GM19328 (cell line): ENCODE measurements at regions not wholly inside any gene's neighbourhood (a gene's known extent, or its start where the extent isn't known, plus 50 kb on each side); places are given as distances from the start of the nearest gene placed in this dataset.
"Not testable (repeated sequence)": the region's sequence is repeated elsewhere in the genome, so short reads cannot be mapped to it uniquely, and the experiment has no call there.

Experiments
- ATAC-seq: cut with Tn5 transposase; IDR thresholded peaks from one replicate; pipeline ENCODE4 v1.9.1; 2021; ENCODE audit warnings: mild to moderate bottlenecking, moderate library complexity; ENCODE audit not compliant: unreplicated experiment

- ATAC-seq: not testable (repeated sequence)
Measured at GRCh38 chr1:105470541-105470940, 1585.9 kb upstream of the PRMT6 start.

- no peak for ATAC-seq
Measured at GRCh38 chr1:105483436-105483835, 1573.0 kb upstream of the PRMT6 start.

GRCh38 chr1:105485207-105485606 is 1571.3 kb upstream of the PRMT6 start:
- no peak for ATAC-seq

- no peak for ATAC-seq
Measured at GRCh38 chr1:105492921-105493320, 1563.6 kb upstream of the PRMT6 start.

- ATAC-seq: no peak
Measured at GRCh38 chr1:105516068-105516467, 1540.4 kb upstream of the PRMT6 start.

GRCh38 chr1:105533996-105534395 is 1522.5 kb upstream of the PRMT6 start:
- no peak for ATAC-seq

- ATAC-seq: no peak
Measured at GRCh38 chr1:105544475-105544874, 1512.0 kb upstream of the PRMT6 start.

GRCh38 chr1:105556266-105556665 is 1500.2 kb upstream of the PRMT6 start:
- no peak for ATAC-seq

GRCh38 chr1:105558023-105558422 is 1498.5 kb upstream of the PRMT6 start:
- ATAC-seq: no peak

- no peak for ATAC-seq
Measured at GRCh38 chr1:105565006-105565405, 1491.5 kb upstream of the PRMT6 start.

- ATAC-seq: no peak
Measured at GRCh38 chr1:105585791-105586190, 1470.7 kb upstream of the PRMT6 start.

- ATAC-seq: no peak
Measured at GRCh38 chr1:105591681-105592080, 1464.8 kb upstream of the PRMT6 start.

- ATAC-seq: no peak
Measured at GRCh38 chr1:105608713-105609112, 1447.8 kb upstream of the PRMT6 start.

- no peak for ATAC-seq
Measured at GRCh38 chr1:105626276-105626987, 1430.0 kb upstream of the PRMT6 start.

GRCh38 chr1:105631153-105631744 is 1425.2 kb upstream of the PRMT6 start:
- not testable (repeated sequence) for ATAC-seq

GRCh38 chr1:105632342-105633196 is 1423.9 kb upstream of the PRMT6 start:
- ATAC-seq: no peak

GRCh38 chr1:105636052-105636451 is 1420.4 kb upstream of the PRMT6 start:
- no peak for ATAC-seq

GRCh38 chr1:105641407-105641806 is 1415.1 kb upstream of the PRMT6 start:
- no peak for ATAC-seq

GRCh38 chr1:105652109-105652508 is 1404.4 kb upstream of the PRMT6 start:
- no peak for ATAC-seq

- ATAC-seq: no peak
Measured at GRCh38 chr1:105655032-105655431, 1401.4 kb upstream of the PRMT6 start.

GRCh38 chr1:105664495-105664894 is 1392.0 kb upstream of the PRMT6 start:
- no peak for ATAC-seq

GRCh38 chr1:105678334-105678733 is 1378.1 kb upstream of the PRMT6 start:
- ATAC-seq: no peak
